K562 (cell line): ENCODE measurements at regions not wholly inside any gene's neighbourhood (a gene's known extent, or its start where the extent isn't known, plus 50 kb on each side); places are given as distances from the start of the nearest gene placed in this dataset.

Source experiments
- EZH2 ChIP-seq: IDR thresholded peaks from 2 replicates; pipeline ENCODE4 v1.6.1; 2012; ENCODE audit warnings: low read depth, mild to moderate bottlenecking, inconsistent platforms, low read length, borderline replicate concordance
- POLR2G ChIP-seq: fragments of 200-400 bp; formaldehyde crosslinking; IDR thresholded peaks from 2 replicates; pipeline ENCODE4 v1.6.1; 2017; ENCODE audit warnings: low read depth, mild to moderate bottlenecking, antibody characterized with exemption, low read length, moderate library complexity
- POLR2H ChIP-seq: IDR thresholded peaks from 2 replicates; pipeline ENCODE4 v1.6.1; 2016; ENCODE audit warnings: missing genetic modification characterization, low read depth, mild to moderate bottlenecking, control low read depth, missing compliant biosample characterization, moderate library complexity
- SMC3 ChIP-seq: conservative IDR thresholded peaks from 2 replicates; pipeline ENCODE4 v1.6.1; 2011; ENCODE audit warnings: low read depth, low read length, improper control_type of control experiment; ENCODE audit not compliant: insufficient read depth
- SP1 ChIP-seq: sonication (generic); formaldehyde crosslinking; IDR thresholded peaks from 2 replicates; pipeline ENCODE4 v1.8.1; 2022; ENCODE audit warnings: mild to moderate bottlenecking, missing genetic modification reagents
- SRF ChIP-seq, 2 experiments: fragments of 250-450, 450-650 bp in 1 of 2; sonication (Bioruptor Pico) in 1 of 2; sonication (generic) in 1 of 2; formaldehyde crosslinking; IDR thresholded peaks; 2 replicates each; pipeline versions ENCODE4 v1.5.0 to v1.5.1; 2020 to 2022; ENCODE audit warnings: mild to moderate bottlenecking in 1 of 2, missing genetic modification reagents in 1 of 2
- TEAD4 ChIP-seq, 2 experiments: sonication (generic) in 1 of 2; formaldehyde crosslinking in 1 of 2; IDR thresholded peaks; 2 replicates each; pipeline versions ENCODE4 v1.6.1 to v1.8.0; 2012 to 2022; ENCODE audit warnings: borderline replicate concordance in 1 of 2, inconsistent platforms in 1 of 2, low read length in 1 of 2, mild to moderate bottlenecking in 1 of 2, missing genetic modification reagents in 1 of 2
- YY1 ChIP-seq, 3 experiments: IDR thresholded peaks; 2 replicates each; pipeline ENCODE4 v1.6.1; 2011; ENCODE audit warnings: low read length in 2 of 3, mild to moderate bottlenecking in 2 of 3, moderate library complexity in 2 of 3, borderline replicate concordance in 1 of 3, control low read depth in 1 of 3, low read depth in 1 of 3; ENCODE audit not compliant: insufficient read depth in 3 of 3, insufficient replicate concordance in 2 of 3, control insufficient read depth in 1 of 3, insufficient read length in 1 of 3; ENCODE audit errors: extremely low read depth in 1 of 3
- TF ChIP-seq, protein P1 (sequence below), 3 experiments: IDR thresholded peaks in 2 of 3; conservative IDR thresholded peaks in 1 of 3; 2 replicates each; pipeline ENCODE4 v1.5.1; 2011 to 2012; ENCODE audit warnings: low read length in 3 of 3, mild to moderate bottlenecking in 3 of 3, control low read depth in 2 of 3, improper control_type of control experiment in 1 of 3, inconsistent platforms in 1 of 3, low read depth in 1 of 3, mixed read lengths in 1 of 3, moderate library complexity in 1 of 3; ENCODE audit not compliant: insufficient read depth in 2 of 3

DNA sequence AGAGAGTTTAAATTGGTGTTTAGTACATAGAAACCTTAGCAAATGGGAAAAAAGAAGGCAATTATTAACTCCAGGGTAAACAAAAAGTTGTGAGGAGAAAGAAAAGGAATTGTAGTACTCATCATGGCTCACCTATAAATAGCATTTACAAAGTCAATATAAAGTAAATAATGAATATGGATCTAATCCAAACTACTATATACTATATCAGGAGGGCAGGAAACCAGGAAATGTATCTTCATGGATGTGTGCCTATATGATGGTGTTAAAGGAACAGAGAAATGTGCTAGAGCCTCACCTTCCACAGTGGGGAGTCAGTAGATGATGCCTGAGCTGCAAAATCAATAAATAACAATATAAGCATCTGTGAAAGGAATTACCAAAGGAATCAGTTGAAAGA lies 208.9 kb downstream of the FAM43A start:
- TF ChIP-seq EZH2 (no peak), SMC3 (no peak), POLR2H (tag) (no peak), SRF (CRISPR knock-in tag; IDR thresholded peaks at IDR 0.05) (no peak), POLR2G (no peak), SP1 (no peak), TEAD4 (IDR thresholded peaks at IDR 0.05; ENCODE audit: low read length) (no peak), TEAD4 (CRISPR knock-in tag; IDR thresholded peaks at IDR 0.05; ENCODE audit: borderline replicate concordance) (no peak), YY1 (IDR thresholded peaks at IDR 0.05; ENCODE audit: borderline replicate concordance in 1 of 3, control insufficient read depth in 1 of 3, extremely low read depth in 1 of 3, insufficient read depth in 3 of 3, insufficient read length in 1 of 3, insufficient replicate concordance in 2 of 3, low read depth in 1 of 3, low read length in 2 of 3) (no peak)
- TF ChIP-seq, protein P1, sequence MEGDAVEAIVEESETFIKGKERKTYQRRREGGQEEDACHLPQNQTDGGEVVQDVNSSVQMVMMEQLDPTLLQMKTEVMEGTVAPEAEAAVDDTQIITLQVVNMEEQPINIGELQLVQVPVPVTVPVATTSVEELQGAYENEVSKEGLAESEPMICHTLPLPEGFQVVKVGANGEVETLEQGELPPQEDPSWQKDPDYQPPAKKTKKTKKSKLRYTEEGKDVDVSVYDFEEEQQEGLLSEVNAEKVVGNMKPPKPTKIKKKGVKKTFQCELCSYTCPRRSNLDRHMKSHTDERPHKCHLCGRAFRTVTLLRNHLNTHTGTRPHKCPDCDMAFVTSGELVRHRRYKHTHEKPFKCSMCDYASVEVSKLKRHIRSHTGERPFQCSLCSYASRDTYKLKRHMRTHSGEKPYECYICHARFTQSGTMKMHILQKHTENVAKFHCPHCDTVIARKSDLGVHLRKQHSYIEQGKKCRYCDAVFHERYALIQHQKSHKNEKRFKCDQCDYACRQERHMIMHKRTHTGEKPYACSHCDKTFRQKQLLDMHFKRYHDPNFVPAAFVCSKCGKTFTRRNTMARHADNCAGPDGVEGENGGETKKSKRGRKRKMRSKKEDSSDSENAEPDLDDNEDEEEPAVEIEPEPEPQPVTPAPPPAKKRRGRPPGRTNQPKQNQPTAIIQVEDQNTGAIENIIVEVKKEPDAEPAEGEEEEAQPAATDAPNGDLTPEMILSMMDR (IDR thresholded peaks at IDR 0.05 in 2 of 3, conservative IDR thresholded peaks at IDR 0.05 in 1 of 3; ENCODE audit: insufficient read depth in 2 of 3, low read depth in 1 of 3, low read length in 3 of 3) = no peak
